Subcutaneous abdominal adipose tissue (tissue), 5 donors: ENCODE measurements at regions not wholly inside any gene's neighbourhood (a gene's known extent, or its start where the extent isn't known, plus 50 kb on each side); places are given as distances from the start of the nearest gene placed in this dataset.

Experiments used
- H3K27ac ChIP-seq: one replicate; pipeline ENCODE4 v1.7.0; 2013; ENCODE audit warnings: low read depth, mild to moderate bottlenecking, inconsistent platforms, low read length, moderate library complexity
- H3K27me3 ChIP-seq, 5 donors: one replicate each; pipeline ENCODE4 v1.7.0; 2013; ENCODE audit warnings: low read length in 5 of 5, inconsistent platforms in 1 of 5; ENCODE audit not compliant: control insufficient read depth in 5 of 5, insufficient read depth in 4 of 5
- H3K36me3 ChIP-seq, 5 donors: one replicate each; pipeline ENCODE4 v1.7.0; 2013; ENCODE audit warnings: low read length in 5 of 5; ENCODE audit not compliant: control insufficient read depth in 5 of 5, insufficient read depth in 5 of 5
- H3K4me1 ChIP-seq, 5 donors: one replicate each; pipeline ENCODE4 v1.7.0; 2013; ENCODE audit warnings: low read length in 5 of 5, mild to moderate bottlenecking in 3 of 5, moderate library complexity in 1 of 5; ENCODE audit not compliant: control insufficient read depth in 5 of 5, insufficient read depth in 5 of 5
- H3K4me3 ChIP-seq, 5 donors: one replicate each; pipeline ENCODE4 v1.7.0; 2013; ENCODE audit warnings: low read length in 5 of 5, low read depth in 1 of 5
- H3K9ac ChIP-seq, 5 donors: one replicate each; pipeline ENCODE4 v1.7.0; 2013; ENCODE audit warnings: low read length in 5 of 5, mild to moderate bottlenecking in 4 of 5, moderate library complexity in 3 of 5
- H3K9me3 ChIP-seq, 5 donors: one replicate each; pipeline ENCODE4 v1.7.0; 2013; ENCODE audit warnings: low read length in 5 of 5; ENCODE audit not compliant: control insufficient read depth in 5 of 5
- donor health status: healthy.
- donor health status: healthy.
- donor health status: healthy.
- donor health status: healthy.
- donor health status: healthy.

DNA sequence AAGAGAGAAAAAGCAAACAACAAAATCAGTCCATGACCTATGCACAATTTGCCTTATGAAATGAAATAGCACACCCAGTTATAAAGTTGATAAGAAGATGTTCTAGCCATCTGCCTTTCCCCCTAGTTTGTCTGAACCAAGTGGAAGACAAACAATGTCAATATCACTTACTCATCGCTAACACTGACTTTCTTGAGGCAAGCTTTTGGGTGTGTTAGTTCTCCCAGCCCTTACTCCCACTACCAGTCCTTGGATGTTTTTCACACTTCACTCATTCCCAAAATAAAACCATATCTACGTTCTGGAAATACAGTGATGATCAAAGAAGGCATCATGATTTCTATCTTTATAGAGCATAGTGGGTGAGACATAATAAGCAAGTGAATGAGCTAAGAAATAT lies 393.8 kb downstream of the PCDH20 start:
- no peaks in the 10 kb centered on the region for H3K36me3 ChIP-seq
- H3K4me3 ChIP-seq, result no peak overlapping the region
- H3K27ac ChIP-seq, result no peak overlapping the region
- no peaks in the 10 kb centered on the region for H3K4me1 ChIP-seq
- no peak overlapping the region for H3K9ac ChIP-seq
- no peaks in the 10 kb centered on the region for H3K9me3 ChIP-seq
- H3K27me3 ChIP-seq, result no peaks in the 10 kb centered on the region

DNA sequence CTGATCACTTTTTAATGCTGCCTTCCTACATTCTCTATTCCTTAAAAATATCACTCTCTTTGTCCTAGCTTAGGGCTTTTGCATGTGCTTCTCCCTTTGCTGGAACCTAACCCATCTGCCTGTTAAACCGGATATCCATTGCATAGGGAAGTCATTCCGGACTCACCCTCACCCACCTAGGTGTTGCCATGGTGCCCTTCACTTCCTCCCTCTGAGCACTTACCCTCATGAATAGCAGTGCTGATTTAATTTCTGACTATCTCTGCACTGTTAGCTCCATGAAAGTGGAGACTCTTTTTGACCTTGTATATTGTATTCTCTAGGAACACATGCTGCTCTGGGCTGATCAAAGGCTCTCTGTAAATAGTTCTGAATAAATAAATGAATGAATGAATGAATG lies 401.9 kb downstream of the PCDH20 start:
- no peaks in the 10 kb centered on the region for H3K4me1 ChIP-seq
- no peaks in the 10 kb centered on the region for H3K27me3 ChIP-seq
- no peak overlapping the region for H3K9ac ChIP-seq
- no peak overlapping the region for H3K27ac ChIP-seq
- no peaks in the 10 kb centered on the region for H3K9me3 ChIP-seq
- H3K36me3 ChIP-seq, result no peaks in the 10 kb centered on the region
- no peak overlapping the region for H3K4me3 ChIP-seq

- H3K4me3 ChIP-seq, result no peak overlapping the region
- H3K9ac ChIP-seq, result no peak overlapping the region
- H3K27ac ChIP-seq, result no peak overlapping the region
These were observed 405.3 kb downstream of the PCDH20 start for GRCh38 chr13:61010358-61010757.

DNA sequence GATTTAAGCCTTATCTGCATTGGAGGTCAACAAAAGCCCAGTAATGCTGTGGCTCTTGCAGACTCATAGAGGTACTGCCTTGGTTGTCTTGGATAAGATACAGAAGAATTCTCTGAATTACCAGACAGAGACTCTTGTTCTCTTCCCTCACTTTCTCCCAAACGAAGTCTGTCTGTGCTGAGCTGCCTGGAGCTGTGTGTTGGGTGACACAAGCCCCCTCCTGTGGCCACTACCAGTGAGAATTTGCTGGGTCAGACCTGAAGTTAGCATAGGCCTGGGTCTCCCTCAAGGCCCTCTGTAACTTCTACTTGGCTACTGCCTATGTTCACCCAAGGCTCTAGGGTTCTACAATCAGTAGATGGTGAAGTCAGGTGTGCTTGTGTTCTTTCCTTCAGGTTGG lies 413.0 kb downstream of the PCDH20 start:
- Histone ChIP-seq H3K27me3 (no peaks in the 10 kb centered on the region), H3K9ac (no peak overlapping the region), H3K4me3 (no peak overlapping the region), H3K27ac (no peak overlapping the region), H3K36me3 (no peaks in the 10 kb centered on the region), H3K4me1 (no peaks in the 10 kb centered on the region), H3K9me3 (peaks cover 0 to 4% (median 0%) of the 10 kb centered on the region in 5 donors)

More at GRCh38 chr13:61010358-61010757, 405.3 kb downstream of the PCDH20 start:
- Histone ChIP-seq H3K27me3 (no peaks in the 10 kb centered on the region), H3K9me3 (peaks cover 0 to 11% (median 0%) of the 10 kb centered on the region in 5 donors), H3K36me3 (no peaks in the 10 kb centered on the region), H3K4me1 (no peaks in the 10 kb centered on the region)

- Histone ChIP-seq H3K4me3 (no peak overlapping the region), H3K36me3 (no peaks in the 10 kb centered on the region), H3K27ac (no peak overlapping the region), H3K9me3 (no peaks in the 10 kb centered on the region), H3K4me1 (no peaks in the 10 kb centered on the region), H3K9ac (no peak overlapping the region), H3K27me3 (no peaks in the 10 kb centered on the region)
These were observed 425.5 kb downstream of the PCDH20 start for GRCh38 chr13:60990032-60990733.

- H3K4me3 ChIP-seq, result no peak overlapping the region
- H3K9ac ChIP-seq, result no peak overlapping the region
- no peaks in the 10 kb centered on the region for H3K27me3 ChIP-seq
These were observed 429.3 kb downstream of the PCDH20 start for GRCh38 chr13:60986301-60986700.

DNA sequence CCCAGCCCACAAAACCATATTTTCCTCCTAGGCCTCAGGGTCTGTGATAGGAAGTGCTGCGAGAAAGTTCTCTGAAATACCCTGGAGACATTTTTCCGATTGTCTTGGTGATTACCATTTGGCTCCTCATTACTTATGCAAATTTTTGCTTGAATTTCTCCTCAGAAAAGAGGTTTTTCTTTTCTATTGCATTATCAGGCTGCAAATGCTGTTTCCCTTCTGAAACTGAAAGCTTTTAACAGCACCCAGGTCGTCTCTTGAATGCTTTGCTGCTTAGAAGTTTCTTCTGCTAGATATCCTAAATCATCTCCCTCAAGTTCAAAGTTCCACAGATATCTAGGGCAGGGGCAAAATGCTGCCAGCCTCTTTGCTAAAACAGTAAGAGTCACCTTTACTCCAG lies 434.2 kb downstream of the PCDH20 start:
- Histone ChIP-seq H3K27me3 (no peaks in the 10 kb centered on the region), H3K27ac (no peak overlapping the region), H3K9ac (no peak overlapping the region), H3K36me3 (no peaks in the 10 kb centered on the region), H3K4me3 (no peak overlapping the region), H3K9me3 (peaks cover 0 to 6% (median 0%) of the 10 kb centered on the region in 5 donors), H3K4me1 (no peaks in the 10 kb centered on the region)

More at GRCh38 chr13:60986301-60986700, 429.3 kb downstream of the PCDH20 start:
- Histone ChIP-seq H3K36me3 (no peaks in the 10 kb centered on the region), H3K4me1 (no peaks in the 10 kb centered on the region), H3K9me3 (no peaks in the 10 kb centered on the region), H3K27ac (no peak overlapping the region)

- H3K27me3 ChIP-seq, result no peaks in the 10 kb centered on the region
- H3K4me1 ChIP-seq, result no peaks in the 10 kb centered on the region
These were observed 439.3 kb downstream of the PCDH20 start for GRCh38 chr13:60976367-60976766.

DNA sequence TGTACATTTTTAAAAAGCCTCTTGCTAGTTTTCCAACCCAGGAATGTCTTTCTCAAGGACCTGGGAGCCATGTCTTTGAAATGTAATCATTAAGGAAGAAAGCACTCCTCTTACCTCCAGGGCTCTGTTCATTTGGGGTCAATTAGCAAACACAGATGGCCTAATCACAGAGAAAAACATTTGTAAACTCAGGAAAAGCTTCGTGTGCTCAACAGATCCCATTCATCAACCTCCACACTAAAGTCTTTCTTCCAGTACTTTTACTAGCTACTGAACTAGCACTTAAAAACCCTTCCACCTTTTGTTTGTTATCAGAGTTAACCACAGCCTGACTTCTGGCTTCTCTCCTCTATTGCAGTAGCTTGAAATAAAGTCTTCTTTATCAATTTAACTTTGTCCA lies 441.4 kb downstream of the PCDH20 start:
- Histone ChIP-seq H3K4me1 (peaks cover 0 to 16% (median 3%) of the 10 kb centered on the region in 5 donors), H3K36me3 (no peaks in the 10 kb centered on the region), H3K27ac (no peak overlapping the region), H3K27me3 (no peaks in the 10 kb centered on the region), H3K9me3 (peaks cover 0 to 7% (median 0%) of the 10 kb centered on the region in 5 donors), H3K9ac (no peak overlapping the region), H3K4me3 (no peak overlapping the region)

More at GRCh38 chr13:60976367-60976766, 439.3 kb downstream of the PCDH20 start:
- Histone ChIP-seq H3K9me3 (peaks cover 0 to 7% (median 0%) of the 10 kb centered on the region in 5 donors), H3K9ac (no peak overlapping the region), H3K4me3 (no peak overlapping the region), H3K27ac (no peak overlapping the region), H3K36me3 (no peaks in the 10 kb centered on the region)

DNA sequence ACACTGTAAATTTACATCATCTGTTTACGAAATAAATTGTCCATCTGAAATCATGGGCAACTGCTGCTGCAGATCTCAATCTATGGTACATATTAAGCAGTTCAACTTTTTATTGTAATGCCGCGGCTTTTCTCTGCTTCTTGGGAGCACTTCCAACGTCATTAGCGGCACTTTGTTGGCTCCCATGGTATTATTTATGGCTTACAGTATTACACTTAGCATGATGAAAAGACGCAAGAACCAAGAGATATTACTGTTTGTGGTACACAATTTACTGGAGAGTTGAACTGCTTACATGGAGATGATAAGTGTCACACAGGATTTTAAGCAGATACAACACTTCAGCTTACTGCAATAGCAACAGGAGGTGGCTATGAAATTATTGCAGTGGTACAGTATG lies 442.1 kb downstream of the PCDH20 start:
- Histone ChIP-seq H3K27ac (no peak overlapping the region), H3K4me3 (no peak overlapping the region), H3K27me3 (no peaks in the 10 kb centered on the region), H3K9me3 (peaks cover 0 to 7% (median 0%) of the 10 kb centered on the region in 5 donors), H3K4me1 (peaks cover 0 to 16% (median 3%) of the 10 kb centered on the region in 5 donors), H3K9ac (no peak overlapping the region), H3K36me3 (no peaks in the 10 kb centered on the region)
